ENCODE measurements at regions not wholly inside any gene's neighbourhood (a gene's known extent, or its start where the extent isn't known, plus 50 kb on each side); places are given as distances from the start of the nearest gene placed in this dataset.

DNA sequence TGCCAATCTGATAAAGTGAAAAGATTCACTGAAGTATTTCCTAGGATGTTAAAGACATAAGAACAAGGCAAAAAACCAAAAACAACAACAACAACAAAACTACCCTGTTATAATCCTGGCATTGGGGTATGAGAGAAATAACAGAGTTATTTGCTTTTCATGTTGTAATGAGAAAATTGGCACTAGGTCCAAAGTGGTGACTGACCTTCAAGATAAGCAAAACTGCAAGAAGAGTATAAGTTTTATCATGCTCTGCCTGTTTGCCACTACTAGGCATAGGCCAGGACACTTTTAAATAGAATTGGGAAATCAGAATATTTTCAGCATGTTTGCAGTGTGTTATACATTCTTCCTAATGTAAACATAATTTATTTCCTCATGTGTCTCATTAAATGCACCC lies 140.1 kb upstream of the CPM start:
- intact Hi-C loops (cut with micrococcal nuclease; ENCODE audit: unreplicated experiment): no loop called here

DNA sequence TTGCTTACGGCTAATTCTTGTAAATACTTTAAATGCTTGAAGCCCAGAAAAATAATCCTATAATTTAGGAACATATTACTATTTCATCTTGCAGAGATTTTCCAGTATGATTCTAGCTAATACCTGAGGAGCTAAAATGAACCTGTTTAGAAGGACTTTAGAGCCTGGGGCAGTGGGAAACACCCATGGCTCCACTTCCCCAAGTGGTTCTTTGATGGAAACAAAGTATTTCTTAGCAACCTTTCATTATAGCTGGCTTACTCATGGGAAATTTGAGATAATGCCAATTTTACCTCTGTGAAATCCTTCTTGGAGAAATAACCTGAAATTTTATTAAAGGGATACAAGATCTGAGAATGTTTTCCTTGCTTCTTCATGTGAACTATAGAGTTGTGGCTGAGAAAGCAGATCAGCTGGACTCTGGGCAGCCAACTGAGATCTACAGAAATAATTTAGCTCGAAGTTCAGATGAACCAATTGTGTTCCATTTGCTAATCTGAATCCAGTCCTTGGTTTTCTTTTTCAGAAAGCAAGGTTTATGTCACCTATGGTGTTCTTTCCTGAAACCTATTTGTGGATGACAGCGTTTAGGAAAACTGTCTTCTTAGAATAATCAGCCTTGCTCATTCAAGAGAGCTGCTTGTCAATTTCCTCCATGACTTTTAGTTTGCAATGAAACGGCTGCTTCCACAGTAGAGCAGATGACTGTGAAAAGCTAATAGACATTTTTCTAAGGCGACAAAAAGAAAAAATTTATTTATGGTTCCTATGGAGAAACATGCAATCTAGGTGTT lies 141.8 kb upstream of the CPM start:
- no peaks in the 10 kb centered on the region for H3K4me1 ChIP-seq (ENCODE audit: control insufficient read depth, insufficient read depth, low read length)
- ChIA-PET CTCF (no interaction called here), POLR2A (no interaction called here)
- DNase-seq (ENCODE audit: low read depth, low spot score): no peak
- in situ Hi-C loops (cut with HindIII; ENCODE audit: low pct_unique_long_range_greater_than_20kb, low sequenced_read_pairs): no loop called here
- H3K27me3 ChIP-seq (ENCODE audit: control insufficient read depth, insufficient read depth, low read length): no peaks in the 10 kb centered on the region
- no peak overlapping the region for H3K4me3 ChIP-seq (ENCODE audit: low read depth in 2 of 2, low read length in 2 of 2)
- intact Hi-C loops (cut with micrococcal nuclease; ENCODE audit: unreplicated experiment): no loop called here
- H3K9me3 ChIP-seq (ENCODE audit: control insufficient read depth, insufficient read depth, low read depth, low read length): no peaks in the 10 kb centered on the region
- H3K36me3 ChIP-seq (ENCODE audit: control insufficient read depth, insufficient read depth, low read length): no peaks in the 10 kb centered on the region
- ATAC-seq: no peak
- TF ChIP-seq, protein P1, sequence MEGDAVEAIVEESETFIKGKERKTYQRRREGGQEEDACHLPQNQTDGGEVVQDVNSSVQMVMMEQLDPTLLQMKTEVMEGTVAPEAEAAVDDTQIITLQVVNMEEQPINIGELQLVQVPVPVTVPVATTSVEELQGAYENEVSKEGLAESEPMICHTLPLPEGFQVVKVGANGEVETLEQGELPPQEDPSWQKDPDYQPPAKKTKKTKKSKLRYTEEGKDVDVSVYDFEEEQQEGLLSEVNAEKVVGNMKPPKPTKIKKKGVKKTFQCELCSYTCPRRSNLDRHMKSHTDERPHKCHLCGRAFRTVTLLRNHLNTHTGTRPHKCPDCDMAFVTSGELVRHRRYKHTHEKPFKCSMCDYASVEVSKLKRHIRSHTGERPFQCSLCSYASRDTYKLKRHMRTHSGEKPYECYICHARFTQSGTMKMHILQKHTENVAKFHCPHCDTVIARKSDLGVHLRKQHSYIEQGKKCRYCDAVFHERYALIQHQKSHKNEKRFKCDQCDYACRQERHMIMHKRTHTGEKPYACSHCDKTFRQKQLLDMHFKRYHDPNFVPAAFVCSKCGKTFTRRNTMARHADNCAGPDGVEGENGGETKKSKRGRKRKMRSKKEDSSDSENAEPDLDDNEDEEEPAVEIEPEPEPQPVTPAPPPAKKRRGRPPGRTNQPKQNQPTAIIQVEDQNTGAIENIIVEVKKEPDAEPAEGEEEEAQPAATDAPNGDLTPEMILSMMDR (IDR thresholded peaks at IDR 0.05): no peak
- TF ChIP-seq TCF7L2 (IDR thresholded peaks at IDR 0.05; ENCODE audit: low read depth, low read length): no peak
- no peak for TF ChIP-seq POLR2AphosphoS5 (IDR thresholded peaks at IDR 0.05; ENCODE audit: low read depth, low read length)
- TF ChIP-seq SIN3A (IDR thresholded peaks at IDR 0.05; ENCODE audit: borderline replicate concordance, insufficient read depth, low read depth, low read length): no peak
- TF ChIP-seq, protein P2, sequence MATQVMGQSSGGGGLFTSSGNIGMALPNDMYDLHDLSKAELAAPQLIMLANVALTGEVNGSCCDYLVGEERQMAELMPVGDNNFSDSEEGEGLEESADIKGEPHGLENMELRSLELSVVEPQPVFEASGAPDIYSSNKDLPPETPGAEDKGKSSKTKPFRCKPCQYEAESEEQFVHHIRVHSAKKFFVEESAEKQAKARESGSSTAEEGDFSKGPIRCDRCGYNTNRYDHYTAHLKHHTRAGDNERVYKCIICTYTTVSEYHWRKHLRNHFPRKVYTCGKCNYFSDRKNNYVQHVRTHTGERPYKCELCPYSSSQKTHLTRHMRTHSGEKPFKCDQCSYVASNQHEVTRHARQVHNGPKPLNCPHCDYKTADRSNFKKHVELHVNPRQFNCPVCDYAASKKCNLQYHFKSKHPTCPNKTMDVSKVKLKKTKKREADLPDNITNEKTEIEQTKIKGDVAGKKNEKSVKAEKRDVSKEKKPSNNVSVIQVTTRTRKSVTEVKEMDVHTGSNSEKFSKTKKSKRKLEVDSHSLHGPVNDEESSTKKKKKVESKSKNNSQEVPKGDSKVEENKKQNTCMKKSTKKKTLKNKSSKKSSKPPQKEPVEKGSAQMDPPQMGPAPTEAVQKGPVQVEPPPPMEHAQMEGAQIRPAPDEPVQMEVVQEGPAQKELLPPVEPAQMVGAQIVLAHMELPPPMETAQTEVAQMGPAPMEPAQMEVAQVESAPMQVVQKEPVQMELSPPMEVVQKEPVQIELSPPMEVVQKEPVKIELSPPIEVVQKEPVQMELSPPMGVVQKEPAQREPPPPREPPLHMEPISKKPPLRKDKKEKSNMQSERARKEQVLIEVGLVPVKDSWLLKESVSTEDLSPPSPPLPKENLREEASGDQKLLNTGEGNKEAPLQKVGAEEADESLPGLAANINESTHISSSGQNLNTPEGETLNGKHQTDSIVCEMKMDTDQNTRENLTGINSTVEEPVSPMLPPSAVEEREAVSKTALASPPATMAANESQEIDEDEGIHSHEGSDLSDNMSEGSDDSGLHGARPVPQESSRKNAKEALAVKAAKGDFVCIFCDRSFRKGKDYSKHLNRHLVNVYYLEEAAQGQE (IDR thresholded peaks at IDR 0.05; ENCODE audit: insufficient read depth in 1 of 2, low read depth in 2 of 2, low read length in 1 of 2): no peak
- BruUV-seq (replicated peaks): no TSS peak
- H3K27ac ChIP-seq (ENCODE audit: low read length): no peak overlapping the region

More for the DNA sequence above, 140.1 kb upstream of the CPM start:
- no peaks in the 10 kb centered on the region for H3K27me3 ChIP-seq (ENCODE audit: control insufficient read depth, insufficient read depth, low read length)
- no peaks in the 10 kb centered on the region for H3K9me3 ChIP-seq (ENCODE audit: control insufficient read depth, insufficient read depth, low read depth, low read length)
- H3K4me1 ChIP-seq (ENCODE audit: control insufficient read depth, insufficient read depth, low read length): no peaks in the 10 kb centered on the region
- H3K4me3 ChIP-seq (ENCODE audit: low read depth in 2 of 2, low read length in 2 of 2): no peak overlapping the region
- H3K27ac ChIP-seq (ENCODE audit: low read length): no peak overlapping the region
- H3K36me3 ChIP-seq (ENCODE audit: control insufficient read depth, insufficient read depth, low read length): no peaks in the 10 kb centered on the region
- in situ Hi-C loops (cut with HindIII; ENCODE audit: low pct_unique_long_range_greater_than_20kb, low sequenced_read_pairs): no loop called here
- DNase-seq (ENCODE audit: low read depth, low spot score): no peak
- BruUV-seq (replicated peaks): no TSS peak
- ChIA-PET POLR2A (no interaction called here), CTCF (no interaction called here)
- TF ChIP-seq, protein P2 (IDR thresholded peaks at IDR 0.05; ENCODE audit: insufficient read depth in 1 of 2, low read depth in 2 of 2, low read length in 1 of 2): no peak
- no peak for TF ChIP-seq SIN3A (IDR thresholded peaks at IDR 0.05; ENCODE audit: borderline replicate concordance, insufficient read depth, low read depth, low read length)
- no peak for TF ChIP-seq POLR2AphosphoS5 (IDR thresholded peaks at IDR 0.05; ENCODE audit: low read depth, low read length)
- TF ChIP-seq, protein P1 (IDR thresholded peaks at IDR 0.05): no peak
- TF ChIP-seq TCF7L2 (IDR thresholded peaks at IDR 0.05; ENCODE audit: low read depth, low read length): no peak
- ATAC-seq: no peak

Measured in Panc1 (cell line).